ENCODE measurements at regions not wholly inside any gene's neighbourhood (a gene's known extent, or its start where the extent isn't known, plus 50 kb on each side); places are given as distances from the start of the nearest gene placed in this dataset.

GRCh38 chr1:34479731-34480130 is 275.1 kb upstream of the GJB5 start:
- Histone ChIP-seq H3K4me1 (ENCODE audit: control insufficient read depth, extremely low read depth, insufficient read depth, low read length) (no peaks in the 10 kb centered on the region), H3K9me1 (ENCODE audit: control insufficient read depth, extremely low read depth, insufficient read depth, low read length) (no peaks in the 10 kb centered on the region), H3K79me2 (ENCODE audit: control insufficient read depth, insufficient read depth, low read length) (no peaks in the 10 kb centered on the region), H3K27me3 (ENCODE audit: control insufficient read depth, extremely low read depth, insufficient read depth, low read length) (no peaks in the 10 kb centered on the region), H3K4me3 (ENCODE audit: control insufficient read depth in 2 of 3, extremely low read depth in 1 of 3, insufficient read depth in 2 of 3, low read depth in 1 of 3, low read length in 3 of 3) (no peak overlapping the region), H3K27ac (ENCODE audit: control insufficient read depth, insufficient read depth, low read length) (no peak overlapping the region), H3K36me3 (ENCODE audit: control insufficient read depth in 2 of 2, extremely low read depth in 1 of 2, insufficient read depth in 2 of 2, low read length in 2 of 2) (no peaks in the 10 kb centered on the region), H3K9me3 (ENCODE audit: control insufficient read depth, low read depth, low read length) (no peaks in the 10 kb centered on the region), H3K4me2 (ENCODE audit: control insufficient read depth, extremely low read depth, insufficient read depth, low read depth, low read length) (no peak overlapping the region), H2AFZ (ENCODE audit: control insufficient read depth, low read length) (no peak overlapping the region), H4K20me1 (ENCODE audit: control insufficient read depth, extremely low read depth, insufficient read depth, low read length) (no peaks in the 10 kb centered on the region), H3K9ac (ENCODE audit: control insufficient read depth, extremely low read depth, insufficient read depth, low read length) (no peak overlapping the region)
- FAIRE-seq, result no peak
- dilution Hi-C loops (cut with MboI; ENCODE audit: extremely low pct_ligation_motif_present, low sequenced_read_pairs), result no loop called here
- TF ChIP-seq, protein P1, sequence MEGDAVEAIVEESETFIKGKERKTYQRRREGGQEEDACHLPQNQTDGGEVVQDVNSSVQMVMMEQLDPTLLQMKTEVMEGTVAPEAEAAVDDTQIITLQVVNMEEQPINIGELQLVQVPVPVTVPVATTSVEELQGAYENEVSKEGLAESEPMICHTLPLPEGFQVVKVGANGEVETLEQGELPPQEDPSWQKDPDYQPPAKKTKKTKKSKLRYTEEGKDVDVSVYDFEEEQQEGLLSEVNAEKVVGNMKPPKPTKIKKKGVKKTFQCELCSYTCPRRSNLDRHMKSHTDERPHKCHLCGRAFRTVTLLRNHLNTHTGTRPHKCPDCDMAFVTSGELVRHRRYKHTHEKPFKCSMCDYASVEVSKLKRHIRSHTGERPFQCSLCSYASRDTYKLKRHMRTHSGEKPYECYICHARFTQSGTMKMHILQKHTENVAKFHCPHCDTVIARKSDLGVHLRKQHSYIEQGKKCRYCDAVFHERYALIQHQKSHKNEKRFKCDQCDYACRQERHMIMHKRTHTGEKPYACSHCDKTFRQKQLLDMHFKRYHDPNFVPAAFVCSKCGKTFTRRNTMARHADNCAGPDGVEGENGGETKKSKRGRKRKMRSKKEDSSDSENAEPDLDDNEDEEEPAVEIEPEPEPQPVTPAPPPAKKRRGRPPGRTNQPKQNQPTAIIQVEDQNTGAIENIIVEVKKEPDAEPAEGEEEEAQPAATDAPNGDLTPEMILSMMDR (optimal IDR thresholded peaks at IDR 0.05 in 1 of 3, IDR thresholded peaks at IDR 0.05 in 1 of 3, conservative IDR thresholded peaks at IDR 0.05 in 1 of 3; ENCODE audit: extremely low read depth in 1 of 3, insufficient read depth in 2 of 3, low read length in 3 of 3), result no peak
- no peak for TF ChIP-seq EZH2 (IDR thresholded peaks at IDR 0.05; ENCODE audit: low read length)
- no peak for DNase-seq (ENCODE audit: low read depth, low spot score)

DNA sequence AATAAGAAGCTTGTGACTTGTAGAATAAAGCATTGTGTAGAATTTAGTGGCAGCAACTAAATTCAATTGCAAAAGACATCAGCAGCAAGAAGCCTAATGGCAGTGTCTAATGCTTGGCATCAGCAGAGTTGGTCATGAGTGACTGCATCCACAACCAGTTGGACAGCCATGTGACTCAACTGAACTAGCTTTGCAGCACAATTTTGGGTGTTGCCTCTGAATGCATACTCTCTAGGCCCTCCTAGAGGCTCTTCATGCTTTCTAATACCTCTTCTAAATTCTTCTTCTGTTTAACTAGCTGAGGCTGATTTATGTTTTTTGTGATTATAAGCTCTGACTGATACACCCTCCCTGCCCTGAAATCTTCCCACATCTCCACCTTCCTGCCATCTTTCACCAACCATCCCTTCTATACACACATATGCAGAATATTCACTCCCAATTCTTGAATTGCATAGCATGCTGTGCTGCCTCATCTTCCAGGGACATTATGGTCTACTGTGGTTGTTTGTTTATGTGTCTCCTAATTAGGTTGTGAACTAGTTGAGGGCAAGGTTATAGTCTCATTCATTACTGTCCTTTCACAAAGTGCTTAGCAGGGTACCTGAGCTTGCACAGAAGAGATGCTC is 266.7 kb upstream of the GJB5 start:
- DNase-seq (ENCODE audit: low read depth, low spot score), result no peak
- no peak for FAIRE-seq
- no peaks in the 10 kb centered on the region for H3K9me3 ChIP-seq (ENCODE audit: control insufficient read depth, low read depth, low read length)
- no peaks in the 10 kb centered on the region for H3K9me1 ChIP-seq (ENCODE audit: control insufficient read depth, extremely low read depth, insufficient read depth, low read length)
- no peak overlapping the region for H3K27ac ChIP-seq (ENCODE audit: control insufficient read depth, insufficient read depth, low read length)
- H3K79me2 ChIP-seq (ENCODE audit: control insufficient read depth, insufficient read depth, low read length), result no peaks in the 10 kb centered on the region
- dilution Hi-C loops (cut with MboI; ENCODE audit: extremely low pct_ligation_motif_present, low sequenced_read_pairs), result no loop called here
- no peak overlapping the region for H2AFZ ChIP-seq (ENCODE audit: control insufficient read depth, low read length)
- H3K9ac ChIP-seq (ENCODE audit: control insufficient read depth, extremely low read depth, insufficient read depth, low read length), result no peak overlapping the region
- H3K4me1 ChIP-seq (ENCODE audit: control insufficient read depth, extremely low read depth, insufficient read depth, low read length), result no peaks in the 10 kb centered on the region
- TF ChIP-seq, protein P1 (optimal IDR thresholded peaks at IDR 0.05 in 1 of 3, IDR thresholded peaks at IDR 0.05 in 1 of 3, conservative IDR thresholded peaks at IDR 0.05 in 1 of 3; ENCODE audit: extremely low read depth in 1 of 3, insufficient read depth in 2 of 3, low read length in 3 of 3), result no peak
- no peak for TF ChIP-seq EZH2 (IDR thresholded peaks at IDR 0.05; ENCODE audit: low read length)
- H3K4me3 ChIP-seq (ENCODE audit: control insufficient read depth in 2 of 3, extremely low read depth in 1 of 3, insufficient read depth in 2 of 3, low read depth in 1 of 3, low read length in 3 of 3), result no peak overlapping the region
- no peaks in the 10 kb centered on the region for H3K27me3 ChIP-seq (ENCODE audit: control insufficient read depth, extremely low read depth, insufficient read depth, low read length)
- H3K4me2 ChIP-seq (ENCODE audit: control insufficient read depth, extremely low read depth, insufficient read depth, low read depth, low read length), result no peak overlapping the region
- H4K20me1 ChIP-seq (ENCODE audit: control insufficient read depth, extremely low read depth, insufficient read depth, low read length), result no peaks in the 10 kb centered on the region
- no peaks in the 10 kb centered on the region for H3K36me3 ChIP-seq (ENCODE audit: control insufficient read depth in 2 of 2, extremely low read depth in 1 of 2, insufficient read depth in 2 of 2, low read length in 2 of 2)
